GM13977 (cell line): ENCODE measurements at regions not wholly inside any gene's neighbourhood (a gene's known extent, or its start where the extent isn't known, plus 50 kb on each side); places are given as distances from the start of the nearest gene placed in this dataset.

Experiments used
- DNase-seq: peaks from one replicate; pipeline ENCODE4 v3.0.0; 2012; ENCODE audit warnings: low spot score
- in situ Hi-C: fragments of 300-500 bp; cut with MboI; formaldehyde crosslinking; loops from one replicate; pipeline ENCODE4 v1.12.0; 2022; ENCODE audit warnings: low sequenced_read_pairs, low pct_unique_long_range_greater_than_20kb, mixed read lengths, inconsistent platforms; ENCODE audit not compliant: unreplicated experiment
- TF ChIP-seq, protein P1 (sequence below): IDR thresholded peaks from 2 replicates; pipeline ENCODE4 v1.5.1; 2012; ENCODE audit warnings: mild to moderate bottlenecking, control low read depth; ENCODE audit not compliant: insufficient read depth; ENCODE audit errors: extremely low read depth, missing control alignments

DNA sequence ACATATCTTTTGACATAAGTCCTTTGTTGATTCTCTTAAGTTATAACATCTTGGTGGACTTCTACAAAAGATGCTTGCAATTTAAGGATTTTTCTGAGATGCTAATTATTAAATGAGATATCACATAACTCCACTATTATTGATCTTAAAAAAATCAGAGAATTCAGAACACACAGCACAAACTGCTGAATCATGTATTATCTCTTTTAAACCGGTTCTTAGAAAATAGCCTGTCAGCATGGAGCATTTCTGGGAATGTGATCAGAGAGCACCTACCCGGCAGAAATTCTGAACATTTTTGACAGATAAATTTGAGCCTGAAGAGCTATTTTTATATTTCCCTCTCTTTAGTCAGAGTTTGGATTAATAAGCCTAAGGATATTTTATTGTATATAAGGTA is 50.2 kb upstream of the PCLO start:
- TF ChIP-seq, protein P1, sequence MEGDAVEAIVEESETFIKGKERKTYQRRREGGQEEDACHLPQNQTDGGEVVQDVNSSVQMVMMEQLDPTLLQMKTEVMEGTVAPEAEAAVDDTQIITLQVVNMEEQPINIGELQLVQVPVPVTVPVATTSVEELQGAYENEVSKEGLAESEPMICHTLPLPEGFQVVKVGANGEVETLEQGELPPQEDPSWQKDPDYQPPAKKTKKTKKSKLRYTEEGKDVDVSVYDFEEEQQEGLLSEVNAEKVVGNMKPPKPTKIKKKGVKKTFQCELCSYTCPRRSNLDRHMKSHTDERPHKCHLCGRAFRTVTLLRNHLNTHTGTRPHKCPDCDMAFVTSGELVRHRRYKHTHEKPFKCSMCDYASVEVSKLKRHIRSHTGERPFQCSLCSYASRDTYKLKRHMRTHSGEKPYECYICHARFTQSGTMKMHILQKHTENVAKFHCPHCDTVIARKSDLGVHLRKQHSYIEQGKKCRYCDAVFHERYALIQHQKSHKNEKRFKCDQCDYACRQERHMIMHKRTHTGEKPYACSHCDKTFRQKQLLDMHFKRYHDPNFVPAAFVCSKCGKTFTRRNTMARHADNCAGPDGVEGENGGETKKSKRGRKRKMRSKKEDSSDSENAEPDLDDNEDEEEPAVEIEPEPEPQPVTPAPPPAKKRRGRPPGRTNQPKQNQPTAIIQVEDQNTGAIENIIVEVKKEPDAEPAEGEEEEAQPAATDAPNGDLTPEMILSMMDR: no peak
- no peak for DNase-seq
- in situ Hi-C loops: no loop called here
